Ovary (tissue), 3 donors: ENCODE measurements at regions not wholly inside any gene's neighbourhood (a gene's known extent, or its start where the extent isn't known, plus 50 kb on each side); places are given as distances from the start of the nearest gene placed in this dataset.

ENCODE experiments used
- CTCF ChIP-seq, 3 donors: fragments of 450-650 bp in 2 of 3; fragments of 200-600 bp in 1 of 3; IDR thresholded peaks; one replicate each; pipeline versions ENCODE4 v1.5.1 to v1.8.0; 2016 to 2022; ENCODE audit warnings: antibody characterized with exemption in 3 of 3, mild to moderate bottlenecking in 1 of 3
- EP300 ChIP-seq: sonication (generic); formaldehyde crosslinking; IDR thresholded peaks from one replicate; pipeline ENCODE4 v1.6.1; 2017; ENCODE audit warnings: antibody characterized with exemption
- POLR2A ChIP-seq: fragments of 450-650 bp; IDR thresholded peaks from one replicate; pipeline ENCODE4 v1.6.1; 2017; ENCODE audit warnings: antibody characterized with exemption, mild to moderate bottlenecking, moderate library complexity
- donor health status: DM: no; HTN: no; CAD: no.

GRCh38 chr4:128342762-128343161, 55.1 kb upstream of the PGRMC2 start:
- TF ChIP-seq POLR2A: no peak
- no peak for TF ChIP-seq CTCF (IDR thresholded peaks at IDR 0.05)
- TF ChIP-seq EP300: no peak
